ENCODE measurements at regions not wholly inside any gene's neighbourhood (a gene's known extent, or its start where the extent isn't known, plus 50 kb on each side); places are given as distances from the start of the nearest gene placed in this dataset.

- no peaks in the 10 kb centered on the region for H3K9me3 ChIP-seq (ENCODE audit: insufficient read depth, low read depth, low read length)
Observed at GRCh38 chr7:106814887-106815286, 50.2 kb upstream of the PIK3CG start.

More at GRCh38 chr7:106814887-106815286, 50.2 kb upstream of the PIK3CG start:
- H3K9me2 ChIP-seq (replicated peaks; ENCODE audit: low read depth, low read length): no peaks in the 10 kb centered on the region
- no peaks in the 10 kb centered on the region for H4K20me1 ChIP-seq (ENCODE audit: insufficient read depth, low read length, poor library complexity, severe bottlenecking)
- H3K4me2 ChIP-seq (ENCODE audit: low read depth, low read length, poor library complexity, severe bottlenecking): no peak overlapping the region
- peaks cover 5% of the 10 kb centered on the region for H3K4me1 ChIP-seq (ENCODE audit: insufficient read depth, low read length, poor library complexity, severe bottlenecking)
- peak overlapping the region; percentile 41; the same call in 1 of the 2 replicates for H2AFZ ChIP-seq (ENCODE audit: low read length)
- no peaks in the 10 kb centered on the region for H3K27me3 ChIP-seq (ENCODE audit: insufficient read depth, low read length, poor library complexity, severe bottlenecking)
- H3K9ac ChIP-seq (ENCODE audit: low read depth, low read length, poor library complexity, severe bottlenecking): no peak overlapping the region
- no peak overlapping the region for H3K4me3 ChIP-seq (ENCODE audit: low read length, poor library complexity, severe bottlenecking)
- H3F3A ChIP-seq (ENCODE audit: low read depth): no peaks in the 10 kb centered on the region
- H3K79me2 ChIP-seq (ENCODE audit: insufficient read depth, low read length): no peaks in the 10 kb centered on the region
- no peaks in the 10 kb centered on the region for H3K36me3 ChIP-seq (ENCODE audit: insufficient read depth, low read length)
- TF ChIP-seq CTCF (conservative IDR thresholded peaks at IDR 0.05; ENCODE audit: low read length) (no peak), EZH2phosphoT487 (IDR thresholded peaks at IDR 0.05; ENCODE audit: borderline replicate concordance) (no peak)

Measured in Loucy (cell line).